Colon (tissue), 2 donors: ENCODE measurements at regions not wholly inside any gene's neighbourhood (a gene's known extent, or its start where the extent isn't known, plus 50 kb on each side); places are given as distances from the start of the nearest gene placed in this dataset.

Experiments used
- FAIRE-seq: peaks from 2 replicates; lab custom pipeline; 2012; peaks lifted over from hg19 to GRCh38; lab: Jason Lieb, UNC
- donor health status: control.
- donor health status: control.

- no peak for FAIRE-seq
These were observed 239.8 kb downstream of the TBX18 start for GRCh38 chr6:84524636-84525035.

- no peak for FAIRE-seq
These were observed 242.3 kb downstream of the TBX18 start for GRCh38 chr6:84522135-84522549.

- FAIRE-seq, result no peak
These were observed 242.9 kb downstream of the TBX18 start for GRCh38 chr6:84521511-84521910.

GRCh38 chr6:84517741-84518530 is 246.5 kb downstream of the TBX18 start:
- no peak for FAIRE-seq

GRCh38 chr6:84516154-84516553 is 248.2 kb downstream of the TBX18 start:
- no peak for FAIRE-seq

- FAIRE-seq, result no peak
These were observed 249.3 kb downstream of the TBX18 start for GRCh38 chr6:84515067-84515466.

GRCh38 chr6:84514089-84514971 is 250.1 kb downstream of the TBX18 start:
- FAIRE-seq, result no peak

GRCh38 chr6:84512391-84512790 is 252.0 kb downstream of the TBX18 start:
- FAIRE-seq, result no peak

- FAIRE-seq, result no peak
These were observed 252.5 kb downstream of the TBX18 start for GRCh38 chr6:84511929-84512328.

- no peak for FAIRE-seq
These were observed 255.4 kb downstream of the TBX18 start for GRCh38 chr6:84508981-84509380.

GRCh38 chr6:84508334-84508733 is 256.1 kb downstream of the TBX18 start:
- no peak for FAIRE-seq

GRCh38 chr6:84504025-84504424 is 260.4 kb downstream of the TBX18 start:
- no peak for FAIRE-seq

- FAIRE-seq, result no peak
These were observed 263.1 kb downstream of the TBX18 start for GRCh38 chr6:84501315-84501714.

GRCh38 chr6:84500726-84501125 is 263.7 kb downstream of the TBX18 start:
- FAIRE-seq, result no peak

- no peak for FAIRE-seq
These were observed 265.5 kb downstream of the TBX18 start for GRCh38 chr6:84498905-84499304.

GRCh38 chr6:84492241-84493165 is 265.1 kb upstream of the CEP162 start:
- no peak for FAIRE-seq

GRCh38 chr6:84489598-84489997 is 262.2 kb upstream of the CEP162 start:
- no peak for FAIRE-seq

- no peak for FAIRE-seq
These were observed 259.1 kb upstream of the CEP162 start for GRCh38 chr6:84486526-84486925.

GRCh38 chr6:84469144-84469543 is 241.7 kb upstream of the CEP162 start:
- no peak for FAIRE-seq

GRCh38 chr6:84467296-84467695 is 239.9 kb upstream of the CEP162 start:
- FAIRE-seq, result no peak

GRCh38 chr6:84466511-84466910 is 239.1 kb upstream of the CEP162 start:
- FAIRE-seq, result no peak

GRCh38 chr6:84464471-84464870 is 237.0 kb upstream of the CEP162 start:
- no peak for FAIRE-seq
